ENCODE measurements at regions not wholly inside any gene's neighbourhood (a gene's known extent, or its start where the extent isn't known, plus 50 kb on each side); places are given as distances from the start of the nearest gene placed in this dataset.

GRCh38 chr7:110119883-110120581 is 970.9 kb upstream of the LRRN3 start:
- DNase-seq (ENCODE audit: low read depth) = no peak

- no peak for DNase-seq (ENCODE audit: low read depth)
Observed at GRCh38 chr7:110129159-110129558, 961.8 kb upstream of the LRRN3 start.

GRCh38 chr7:110130669-110131068 is 960.3 kb upstream of the LRRN3 start:
- no peak for DNase-seq (ENCODE audit: low read depth)

GRCh38 chr7:110131344-110131743 is 959.6 kb upstream of the LRRN3 start:
- DNase-seq (ENCODE audit: low read depth) = no peak

GRCh38 chr7:110139056-110139455 is 951.9 kb upstream of the LRRN3 start:
- no peak for DNase-seq (ENCODE audit: low read depth)

GRCh38 chr7:110142939-110143526 is 947.9 kb upstream of the LRRN3 start:
- no peak for DNase-seq (ENCODE audit: low read depth)

- no peak for DNase-seq (ENCODE audit: low read depth)
Observed at GRCh38 chr7:110144599-110144998, 946.3 kb upstream of the LRRN3 start.

GRCh38 chr7:110148054-110148453 is 942.9 kb upstream of the LRRN3 start:
- DNase-seq (ENCODE audit: low read depth) = no peak

- DNase-seq (ENCODE audit: low read depth) = no peak
Observed at GRCh38 chr7:110153222-110153621, 937.7 kb upstream of the LRRN3 start.

GRCh38 chr7:110156511-110156910 is 934.4 kb upstream of the LRRN3 start:
- no peak for DNase-seq (ENCODE audit: low read depth)

GRCh38 chr7:110157631-110158362 is 933.1 kb upstream of the LRRN3 start:
- DNase-seq (ENCODE audit: low read depth) = no peak

- no peak for DNase-seq (ENCODE audit: low read depth)
Observed at GRCh38 chr7:110168010-110168409, 922.9 kb upstream of the LRRN3 start.

GRCh38 chr7:110170841-110171240 is 920.1 kb upstream of the LRRN3 start:
- no peak for DNase-seq (ENCODE audit: low read depth)

GRCh38 chr7:110177463-110177862 is 913.5 kb upstream of the LRRN3 start:
- DNase-seq (ENCODE audit: low read depth) = no peak

- DNase-seq (ENCODE audit: low read depth) = no peak
Observed at GRCh38 chr7:110179037-110179436, 911.9 kb upstream of the LRRN3 start.

GRCh38 chr7:110181768-110182167 is 909.2 kb upstream of the LRRN3 start:
- no peak for DNase-seq (ENCODE audit: low read depth)

GRCh38 chr7:110186334-110186733 is 904.6 kb upstream of the LRRN3 start:
- DNase-seq (ENCODE audit: low read depth) = no peak

GRCh38 chr7:110187877-110188554 is 902.9 kb upstream of the LRRN3 start:
- no peak for DNase-seq (ENCODE audit: low read depth)

GRCh38 chr7:110204527-110204926 is 886.4 kb upstream of the LRRN3 start:
- DNase-seq (ENCODE audit: low read depth) = no peak

- DNase-seq (ENCODE audit: low read depth) = no peak
Observed at GRCh38 chr7:110205899-110206298, 885.0 kb upstream of the LRRN3 start.

- no peak for DNase-seq (ENCODE audit: low read depth)
Observed at GRCh38 chr7:110209884-110210283, 881.0 kb upstream of the LRRN3 start.

GRCh38 chr7:110210941-110211608 is 879.9 kb upstream of the LRRN3 start:
- DNase-seq (ENCODE audit: low read depth) = no peak

Measured in LHCN-M2 (cell line).